IMR-90 (cell line): ENCODE measurements at regions not wholly inside any gene's neighbourhood (a gene's known extent, or its start where the extent isn't known, plus 50 kb on each side); places are given as distances from the start of the nearest gene placed in this dataset.

Experiments
- ATAC-seq: fragments of 200-7000 bp; cut with Tn5 transposase; 2 replicates; pipeline ENCODE4 v1.9.1; 2020; ENCODE audit warnings: low read depth, mild to moderate bottlenecking, moderate library complexity
- BruUV-seq: library from RNA; stranded (reverse); fragments of 400-500 nt; replicated peaks from 2 replicates; lab custom pipeline; 2021; lab: Mats Ljungman, UMichigan
- CTCF ChIA-PET: fragments of 300-600 bp; formaldehyde crosslinking; extraction: SDS; loops from one replicate; lab custom pipeline; 2021; ENCODE audit warnings: antibody characterized with exemption; lab: Yijun Ruan, JAX
- POLR2A ChIA-PET: fragments of 300-600 bp; sonication (Branson Sonifier 250); formaldehyde crosslinking; loops from one replicate; lab custom pipeline; 2022; ENCODE audit warnings: antibody characterized with exemption; ENCODE audit not compliant: unreplicated experiment; lab: Charles Lee
- DNase-seq: peaks from one replicate; pipeline ENCODE4 v3.0.0; 2013
- H2AFZ ChIP-seq: replicated peaks from 2 replicates; pipeline ENCODE3; 2013; ENCODE audit warnings: low read length, mild to moderate bottlenecking; ENCODE audit not compliant: poor library complexity
- H2AK5ac ChIP-seq: 2 replicates; pipeline ENCODE4 v1.6.1; 2013; ENCODE audit warnings: low read depth, low read length, inconsistent platforms
- H2AK9ac ChIP-seq: replicated peaks from 2 replicates; pipeline ENCODE3; 2013; ENCODE audit warnings: mild to moderate bottlenecking, low read depth, low read length, moderate library complexity; ENCODE audit not compliant: poor library complexity
- H2BK120ac ChIP-seq: 2 replicates; pipeline ENCODE4 v1.6.1; 2013; ENCODE audit warnings: low read depth, low read length, inconsistent platforms
- H2BK15ac ChIP-seq: 3 replicates; pipeline ENCODE4 v1.6.1; 2013; ENCODE audit warnings: low read depth, low read length, inconsistent platforms
- H2BK20ac ChIP-seq: 2 replicates; pipeline ENCODE4 v1.6.1; 2013; ENCODE audit warnings: low read depth, mild to moderate bottlenecking, inconsistent platforms, low read length, moderate library complexity
- H2BK5ac ChIP-seq: 2 replicates; pipeline ENCODE4 v1.6.1; 2013; ENCODE audit warnings: mild to moderate bottlenecking, low read depth, low read length, inconsistent platforms; ENCODE audit not compliant: poor library complexity, severe bottlenecking
- H3K14ac ChIP-seq: replicated peaks from 2 replicates; pipeline ENCODE4 v1.6.1; 2013; ENCODE audit warnings: low read depth, low read length, inconsistent platforms
- H3K18ac ChIP-seq: 2 replicates; pipeline ENCODE4 v1.6.1; 2013; ENCODE audit warnings: low read depth, low read length, control low read depth
- H3K23ac ChIP-seq: 2 replicates; pipeline ENCODE4 v1.6.1; 2013; ENCODE audit warnings: low read depth, low read length, inconsistent platforms
- H3K27ac ChIP-seq: 2 replicates; pipeline ENCODE4 v1.5.1; 2013; ENCODE audit warnings: mild to moderate bottlenecking, control low read depth, low read length; ENCODE audit not compliant: insufficient read depth
- H3K27me3 ChIP-seq: 2 replicates; pipeline ENCODE4 v1.6.1; 2013; ENCODE audit warnings: low read length; ENCODE audit not compliant: control insufficient read depth, insufficient read depth
- H3K36me3 ChIP-seq: 2 replicates; pipeline ENCODE4 v1.6.1; 2013; ENCODE audit warnings: low read length, mixed read lengths; ENCODE audit not compliant: control insufficient read depth, insufficient read depth
- H3K4ac ChIP-seq: 2 replicates; pipeline ENCODE4 v1.6.1; 2013; ENCODE audit warnings: low read depth, low read length, inconsistent platforms
- H3K4me1 ChIP-seq: 2 replicates; pipeline ENCODE4 v1.6.1; 2013; ENCODE audit warnings: low read length, mixed read lengths; ENCODE audit not compliant: control insufficient read depth, insufficient read depth
- H3K4me2 ChIP-seq: 2 replicates; pipeline ENCODE4 v1.6.1; 2013; ENCODE audit warnings: low read depth, mild to moderate bottlenecking, control low read depth, low read length, moderate library complexity
- H3K4me3 ChIP-seq: 2 replicates; pipeline ENCODE4 v1.5.1; 2013; ENCODE audit warnings: low read depth, mild to moderate bottlenecking, control low read depth, low read length, moderate library complexity; ENCODE audit not compliant: insufficient read depth
- H3K56ac ChIP-seq: 2 replicates; pipeline ENCODE4 v1.6.1; 2013; ENCODE audit warnings: low read length, inconsistent platforms; ENCODE audit not compliant: insufficient read depth; ENCODE audit errors: extremely low read depth
- H3K79me1 ChIP-seq, 2 experiments: 2 replicates each; pipeline ENCODE4 v1.6.1; 2013; ENCODE audit warnings: low read length in 2 of 2, inconsistent platforms in 1 of 2, low read depth in 1 of 2
- H3K9ac ChIP-seq: 2 replicates; pipeline ENCODE4 v1.6.1; 2013; ENCODE audit warnings: low read depth, low read length, control low read depth
- H3K9me1 ChIP-seq: 2 replicates; pipeline ENCODE4 v1.6.1; 2013; ENCODE audit warnings: low read length, inconsistent platforms; ENCODE audit not compliant: insufficient read depth
- H3K9me3 ChIP-seq: 2 replicates; pipeline ENCODE4 v1.6.1; 2013; ENCODE audit warnings: low read length; ENCODE audit not compliant: control insufficient read depth, insufficient read depth
- H4K20me1 ChIP-seq: 2 replicates; pipeline ENCODE4 v1.6.1; 2013; ENCODE audit warnings: low read length, inconsistent platforms; ENCODE audit not compliant: insufficient read depth
- H4K5ac ChIP-seq: 2 replicates; pipeline ENCODE4 v1.6.1; 2013; ENCODE audit warnings: mild to moderate bottlenecking, low read depth, low read length, control low read depth
- H4K8ac ChIP-seq, 2 experiments: 2 replicates each; pipeline ENCODE4 v1.6.1; 2013; ENCODE audit warnings: low read depth in 2 of 2, low read length in 2 of 2, control low read depth in 1 of 2, inconsistent platforms in 1 of 2
- H4K91ac ChIP-seq: 2 replicates; pipeline ENCODE4 v1.6.1; 2013; ENCODE audit warnings: low read depth, low read length, inconsistent platforms; ENCODE audit not compliant: insufficient read depth
- BHLHE40 ChIP-seq: fragments of 150-350 bp; IDR thresholded peaks from 2 replicates; pipeline ENCODE4 v1.6.1; 2016; ENCODE audit warnings: mild to moderate bottlenecking, low read depth, low read length
- CEBPB ChIP-seq: IDR thresholded peaks from 2 replicates; pipeline ENCODE4 v1.6.1; 2012; ENCODE audit warnings: low read depth, low read length, improper control_type of control experiment
- CHD1 ChIP-seq: IDR thresholded peaks from 2 replicates; pipeline ENCODE4 v1.6.1; 2012; ENCODE audit warnings: low read depth, low read length, improper control_type of control experiment
- CTCF ChIP-seq: conservative IDR thresholded peaks from 2 replicates; pipeline ENCODE4 v1.5.1; 2012; ENCODE audit warnings: mild to moderate bottlenecking, low read depth, low read length, improper control_type of control experiment
- ELK1 ChIP-seq: fragments of 150-350 bp; IDR thresholded peaks from 2 replicates; pipeline ENCODE4 v1.6.1; 2016; ENCODE audit warnings: low read depth, mild to moderate bottlenecking, low read length, moderate library complexity, borderline replicate concordance
- FOS ChIP-seq: fragments of 150-350 bp; IDR thresholded peaks from 2 replicates; pipeline ENCODE4 v1.6.1; 2016; ENCODE audit warnings: low read depth, low read length
- MAZ ChIP-seq: IDR thresholded peaks from 2 replicates; pipeline ENCODE4 v1.6.1; 2012; ENCODE audit warnings: low read depth, mild to moderate bottlenecking, low read length, improper control_type of control experiment, moderate library complexity, borderline replicate concordance
- MXI1 ChIP-seq: IDR thresholded peaks from 2 replicates; pipeline ENCODE4 v1.6.1; 2012; ENCODE audit warnings: low read depth, mild to moderate bottlenecking, low read length, moderate library complexity, borderline replicate concordance
- NFE2L2 ChIP-seq: fragments of 150-350 bp; IDR thresholded peaks from 2 replicates; pipeline ENCODE4 v1.6.1; 2016; ENCODE audit warnings: low read depth, mild to moderate bottlenecking, low read length
- POLR2A ChIP-seq: IDR thresholded peaks from 2 replicates; pipeline ENCODE4 v1.6.1; 2012; ENCODE audit warnings: mild to moderate bottlenecking, low read depth, low read length
- RAD21 ChIP-seq: IDR thresholded peaks from 2 replicates; pipeline ENCODE4 v1.6.1; 2012; ENCODE audit warnings: low read length, improper control_type of control experiment
- RCOR1 ChIP-seq: IDR thresholded peaks from 2 replicates; pipeline ENCODE4 v1.6.1; 2012; ENCODE audit warnings: mild to moderate bottlenecking, low read length, improper control_type of control experiment; ENCODE audit not compliant: insufficient replicate concordance
- RFX5 ChIP-seq: IDR thresholded peaks from 2 replicates; pipeline ENCODE4 v1.8.0; 2012; ENCODE audit warnings: low read depth, mild to moderate bottlenecking, low read length, moderate library complexity
- SMC3 ChIP-seq: fragments of 150-350 bp; IDR thresholded peaks from 2 replicates; pipeline ENCODE4 v1.6.1; 2016; ENCODE audit warnings: low read depth, mild to moderate bottlenecking, antibody characterized with exemption, low read length, moderate library complexity
- USF2 ChIP-seq: fragments of 150-350 bp; IDR thresholded peaks from 2 replicates; pipeline ENCODE4 v1.6.1; 2017; ENCODE audit warnings: mild to moderate bottlenecking, antibody characterized with exemption, low read length, low read depth
- WGBS, 2 experiments: methylation state at CpG; one replicate each; pipeline versions ENCODE4 v1.1.5 to v1.1.7; 2013; ENCODE audit warnings: missing lambda C conversion rate in 2 of 2; ENCODE audit not compliant: insufficient read length in 1 of 2; ENCODE audit errors: extremely low coverage in 2 of 2; 5-methylcytosine and 5-hydroxymethylcytosine counted together
- dilution Hi-C: fragments of 300-500 bp; cut with HindIII; formaldehyde crosslinking; loops from one replicate; pipeline ENCODE4 v1.14.3; 2018; ENCODE audit warnings: low sequenced_read_pairs; ENCODE audit not compliant: unreplicated experiment
- in situ Hi-C: fragments of 300-500 bp; cut with MboI; formaldehyde crosslinking; loops from 3 replicates; pipeline ENCODE4 v1.14.3; 2019; ENCODE audit warnings: low sequenced_read_pairs, inconsistent platforms, mixed read lengths
- intact Hi-C: fragments of 100-400 bp; cut with micrococcal nuclease; formaldehyde crosslinking; loops from 2 replicates; pipeline ENCODE4 v1.10.0; 2022

- no peak overlapping the region for H3K18ac ChIP-seq
- H3K56ac ChIP-seq = no peak overlapping the region
- ATAC-seq = no peak
- 100% methylated on average over 1 of the region's 2 CpGs; no CpG with 5 or more reads in 1 of the 2 experiments for WGBS, 2 experiments
- H3K4me2 ChIP-seq = no peak overlapping the region
- no peak overlapping the region for H4K8ac ChIP-seq
- no peak overlapping the region for H2BK15ac ChIP-seq
- H4K5ac ChIP-seq = no peak overlapping the region
- no peak overlapping the region for H3K4ac ChIP-seq
- H2AFZ ChIP-seq = no peak overlapping the region
- no peak for DNase-seq
- no peaks in the 10 kb centered on the region for H3K36me3 ChIP-seq
- H2BK120ac ChIP-seq = no peak overlapping the region
- no peak overlapping the region for H2BK5ac ChIP-seq
- no peaks in the 10 kb centered on the region for H4K20me1 ChIP-seq
- no peak overlapping the region for H2AK5ac ChIP-seq
- H3K79me1 ChIP-seq = no peaks in the 10 kb centered on the region
- no peak overlapping the region for H2AK9ac ChIP-seq
- H3K14ac ChIP-seq = no peak overlapping the region
- intact Hi-C loops (no loop called here), dilution Hi-C loops (no loop called here), in situ Hi-C loops (no loop called here)
- no peak overlapping the region for H4K91ac ChIP-seq
- no peak overlapping the region for H2BK20ac ChIP-seq
- peaks cover 4% of the 10 kb centered on the region for H3K9me3 ChIP-seq
- H3K4me1 ChIP-seq = no peaks in the 10 kb centered on the region
- CTCF ChIA-PET = no interaction called here
- BruUV-seq = no TSS peak
- no peaks in the 10 kb centered on the region for H3K9me1 ChIP-seq
- no peaks in the 10 kb centered on the region for H3K27me3 ChIP-seq
- H3K23ac ChIP-seq = no peak overlapping the region
- TF ChIP-seq RAD21 = no peak
- TF ChIP-seq MXI1 = no peak
- no peak for TF ChIP-seq USF2
- no peak for TF ChIP-seq CEBPB
- no peak for TF ChIP-seq FOS
- no peak for TF ChIP-seq CTCF
- TF ChIP-seq POLR2A = no peak
- no peak for TF ChIP-seq SMC3
- no peak for TF ChIP-seq CHD1
- no peak for TF ChIP-seq RCOR1
- no peak for TF ChIP-seq MAZ
- TF ChIP-seq NFE2L2 = no peak
- no peak for TF ChIP-seq BHLHE40
- TF ChIP-seq ELK1 = no peak
- TF ChIP-seq RFX5 = no peak
- no peak overlapping the region for H3K27ac ChIP-seq
- POLR2A ChIA-PET = no interaction called here
- H3K9ac ChIP-seq = no peak overlapping the region
- H3K4me3 ChIP-seq = no peak overlapping the region
These were observed 61.1 kb upstream of the SAMSN1 start for GRCh38 chr21:14607262-14607661.
